ENCODE measurements at regions not wholly inside any gene's neighbourhood (a gene's known extent, or its start where the extent isn't known, plus 50 kb on each side); places are given as distances from the start of the nearest gene placed in this dataset.
"Not testable (repeated sequence)": the region's sequence is repeated elsewhere in the genome, so short reads cannot be mapped to it uniquely, and the experiment has no call there.

- DNase-seq (ENCODE audit: low spot score), result no peak
- intact Hi-C loops (cut with DNase I), result no loop called here
Observed at GRCh38 chr2:75432761-75433361, 127.9 kb downstream of the EVA1A start.

DNA sequence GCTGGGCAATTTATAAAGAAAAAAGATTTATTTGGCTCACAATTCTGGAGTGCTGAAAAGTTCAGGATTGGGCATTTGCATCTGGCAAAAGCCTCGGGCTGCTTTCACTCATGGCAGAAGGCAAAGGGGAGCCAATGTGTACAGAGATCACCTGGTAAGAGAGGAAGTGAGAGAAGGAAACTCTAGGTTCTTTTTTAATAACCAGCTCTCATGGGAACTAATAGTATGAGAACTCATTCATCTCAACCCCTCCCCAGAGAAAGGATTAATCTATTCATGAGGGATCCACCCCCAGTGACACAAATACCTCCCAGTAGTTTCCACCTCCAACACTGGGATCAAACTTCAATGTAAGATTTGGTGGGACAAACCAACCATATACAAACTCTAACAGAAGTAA, 129.0 kb downstream of the EVA1A start:
- intact Hi-C loops (cut with DNase I), result no loop called here

DNA sequence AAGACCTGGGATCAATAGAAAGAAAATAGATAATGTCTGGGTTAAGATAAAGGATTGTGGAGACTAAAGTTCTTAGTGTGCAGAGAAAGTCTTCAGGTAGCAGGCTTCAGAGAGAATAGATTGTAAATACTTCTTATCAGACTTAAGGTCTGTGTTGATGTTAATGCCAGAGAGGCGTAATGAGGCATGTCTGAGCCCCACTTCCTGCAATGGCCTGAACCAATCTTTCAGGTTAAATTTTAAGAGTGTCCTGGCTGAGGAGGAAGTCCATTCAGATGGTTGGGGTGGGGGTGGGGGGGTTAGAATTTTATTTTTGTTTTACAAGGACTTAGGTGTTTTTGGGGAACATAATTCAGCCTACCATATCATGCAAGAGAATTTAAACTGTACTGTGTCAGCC, 129.5 kb downstream of the EVA1A start:
- no peak for DNase-seq (ENCODE audit: low spot score)
- intact Hi-C loops (cut with DNase I), result no loop called here

More for the DNA sequence above, 129.0 kb downstream of the EVA1A start:
- DNase-seq (ENCODE audit: low spot score), result no peak

- DNase-seq (ENCODE audit: low spot score); intact Hi-C loops (cut with DNase I): not testable (repeated sequence)
Observed at GRCh38 chr2:75430449-75430848, 130.3 kb downstream of the EVA1A start.

GRCh38 chr2:75428646-75429443, 131.9 kb downstream of the EVA1A start:
- no peak for DNase-seq (ENCODE audit: low spot score)
- intact Hi-C loops (cut with DNase I), result no loop called here

- intact Hi-C loops (cut with DNase I), result no loop called here
- no peak for DNase-seq (ENCODE audit: low spot score)
Observed at GRCh38 chr2:75428060-75428459, 132.7 kb downstream of the EVA1A start.

GRCh38 chr2:75424936-75425619, 135.7 kb downstream of the EVA1A start:
- intact Hi-C loops (cut with DNase I), result no loop called here
- no peak for DNase-seq (ENCODE audit: low spot score)

DNA sequence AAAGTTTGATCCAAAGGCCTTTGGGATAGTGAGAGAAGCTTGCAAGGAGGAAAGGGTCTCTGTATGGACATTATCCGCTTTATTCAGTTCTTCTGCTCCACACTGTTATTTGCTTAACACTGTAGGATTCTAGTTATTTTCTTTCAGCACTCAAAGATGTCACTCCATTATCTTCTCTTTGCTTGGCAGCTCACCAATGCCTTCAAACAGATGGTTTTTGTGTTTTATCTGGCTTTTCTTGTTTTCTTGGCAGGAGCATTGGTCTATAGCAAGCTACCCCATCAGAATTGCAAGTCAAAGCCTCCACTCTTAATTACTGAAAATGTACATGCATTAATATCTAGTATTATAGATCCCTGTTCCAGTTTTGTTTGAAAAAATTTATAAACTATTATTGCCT, 138.8 kb downstream of the EVA1A start:
- DNase-seq (ENCODE audit: low spot score), result no peak
- intact Hi-C loops (cut with DNase I), result no loop called here

GRCh38 chr2:75416420-75417342, 144.1 kb downstream of the EVA1A start:
- no peak for DNase-seq (ENCODE audit: low spot score)
- intact Hi-C loops (cut with DNase I), result no loop called here

DNA sequence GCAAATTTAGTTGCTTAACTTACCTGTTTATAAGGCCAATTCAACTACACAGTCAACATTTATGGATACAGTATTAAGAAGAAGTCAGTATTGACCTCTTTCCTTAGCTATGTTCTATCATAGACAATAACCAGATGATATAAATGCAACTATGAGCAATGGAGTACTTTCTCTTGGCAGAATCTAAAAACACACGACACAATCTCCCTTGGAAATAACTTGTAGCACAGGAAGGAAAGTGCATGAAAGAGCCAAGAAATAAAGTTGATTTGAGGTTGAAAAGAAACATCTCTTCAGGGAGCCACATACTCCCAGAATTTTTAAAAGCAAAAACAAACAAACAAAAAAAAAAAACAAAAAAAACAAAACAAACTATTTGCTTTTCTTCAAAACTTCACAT, 145.0 kb downstream of the EVA1A start:
- DNase-seq (ENCODE audit: low spot score), result no peak
- intact Hi-C loops (cut with DNase I), result no loop called here

DNA sequence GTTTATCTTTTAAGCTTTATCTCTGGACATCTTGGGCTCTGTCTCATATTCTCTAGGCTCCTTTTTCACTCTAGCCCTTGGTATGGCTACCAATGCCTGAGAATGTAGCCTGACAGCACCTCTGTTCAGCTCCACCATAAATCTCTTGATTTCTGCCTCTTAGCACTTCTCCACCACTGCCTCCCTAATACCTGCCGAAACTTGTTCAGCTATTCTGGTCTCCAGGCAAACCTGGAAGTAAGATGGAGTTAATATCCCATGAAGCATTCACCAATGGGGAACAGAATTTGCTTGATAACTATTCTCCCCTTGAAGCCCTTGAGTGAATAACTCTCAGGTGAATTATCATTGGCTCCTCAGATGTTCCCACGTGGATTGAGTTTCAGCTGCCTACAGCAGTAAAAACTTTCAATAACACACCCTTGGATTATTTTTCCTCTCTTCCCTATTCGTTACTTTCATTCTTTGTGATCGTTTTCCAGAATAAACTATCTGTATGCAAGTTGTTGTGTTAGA, 145.6 kb downstream of the EVA1A start:
- DNase-seq (ENCODE audit: low spot score), result no peak
- intact Hi-C loops (cut with DNase I), result no loop called here

DNA sequence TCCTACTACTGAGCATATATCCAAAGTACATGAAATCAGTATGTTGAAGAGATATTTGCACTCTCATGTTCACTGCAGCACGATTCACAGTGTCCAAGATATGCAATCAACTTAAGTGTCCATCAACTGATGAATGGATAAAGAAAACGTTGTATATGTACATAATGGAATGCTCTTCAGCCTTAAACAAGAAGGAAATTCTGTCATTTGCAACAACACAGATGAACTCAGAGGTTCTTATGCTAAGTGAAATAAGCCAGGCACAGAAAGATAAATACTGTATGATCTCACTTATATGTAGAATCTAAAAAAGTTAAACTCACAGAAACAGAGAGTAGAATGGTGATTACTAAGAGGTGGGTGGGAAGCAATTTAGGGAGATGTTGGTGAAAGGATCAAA, 149.2 kb downstream of the EVA1A start:
- intact Hi-C loops (cut with DNase I), result no loop called here
- DNase-seq (ENCODE audit: low spot score), result no peak

DNA sequence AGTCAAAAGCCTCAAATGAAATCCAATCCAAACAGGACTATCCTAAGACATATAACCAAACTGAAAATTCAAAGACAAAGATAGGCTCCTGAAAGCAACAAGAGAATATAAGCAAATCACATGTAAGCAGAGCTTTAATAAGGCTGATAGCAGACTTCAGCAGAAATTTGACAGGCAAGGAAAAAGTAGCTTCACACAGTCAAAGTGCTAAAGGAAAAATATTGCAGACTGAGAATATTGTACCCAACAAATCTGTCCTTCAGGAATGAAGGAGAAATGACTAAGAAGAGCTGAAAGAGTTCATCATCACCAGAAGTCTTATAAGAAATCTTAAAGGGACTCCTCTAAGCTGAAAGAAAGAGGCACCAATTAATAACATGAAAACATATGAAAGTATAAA, 150.0 kb downstream of the EVA1A start:
- DNase-seq (ENCODE audit: low spot score), result no peak
- intact Hi-C loops (cut with DNase I), result no loop called here

DNA sequence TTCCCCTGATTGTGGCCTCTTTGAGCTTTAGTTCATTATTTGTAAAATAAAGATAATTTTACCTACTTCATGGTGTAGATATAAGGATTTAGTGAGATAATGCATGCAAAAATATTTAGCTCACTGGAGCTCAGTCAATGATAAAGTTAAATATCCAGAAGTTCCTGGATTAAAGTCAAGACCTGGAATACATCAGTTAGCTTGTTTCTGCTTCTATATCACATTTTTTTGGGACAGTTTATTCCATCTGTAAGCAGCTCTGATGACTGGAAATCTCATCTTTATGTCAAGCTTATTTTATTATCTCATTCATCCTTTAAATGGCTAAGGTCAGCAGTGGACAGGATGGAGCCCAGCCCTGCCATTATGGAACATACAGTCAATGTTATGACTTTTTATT, 152.0 kb downstream of the EVA1A start:
- intact Hi-C loops (cut with DNase I), result loop anchor here (10.0 kb wide), 1 partner anchor 484 kb away; no protein-coding TSS in a partner anchor

GRCh38 chr2:75407038-75407530, 153.7 kb downstream of the EVA1A start:
- intact Hi-C loops (cut with DNase I), result loop anchor here (10.0 kb wide), 1 partner anchor 482 kb away; no protein-coding TSS in a partner anchor
- no peak for DNase-seq (ENCODE audit: low spot score)

More for the DNA sequence above, 152.0 kb downstream of the EVA1A start:
- no peak for DNase-seq (ENCODE audit: low spot score)

DNA sequence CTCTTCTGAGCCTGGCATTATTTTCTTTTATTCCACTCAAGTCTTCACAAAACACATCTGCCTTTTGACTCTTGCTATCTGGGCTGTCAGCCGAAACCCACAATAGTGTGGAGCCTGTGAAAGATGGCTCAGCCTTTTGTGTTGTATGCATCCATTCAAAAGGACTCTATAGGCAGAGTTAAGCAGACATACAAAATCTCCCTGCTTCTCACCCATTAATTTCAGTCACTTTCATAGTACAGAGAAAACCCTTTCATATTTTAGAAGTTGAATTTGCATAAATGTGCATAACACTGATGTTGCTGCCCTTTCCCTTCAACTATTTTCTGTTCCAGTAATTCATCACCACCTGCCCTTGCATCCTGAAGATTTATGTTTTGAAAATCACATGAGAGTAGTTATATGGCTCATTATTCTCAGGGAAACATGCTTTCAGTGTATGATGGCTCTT, 154.6 kb downstream of the EVA1A start:
- intact Hi-C loops (cut with DNase I), result loop anchor here (10.0 kb wide), 1 partner anchor 481 kb away; no protein-coding TSS in a partner anchor
- DNase-seq (ENCODE audit: low spot score), result no peak

DNA sequence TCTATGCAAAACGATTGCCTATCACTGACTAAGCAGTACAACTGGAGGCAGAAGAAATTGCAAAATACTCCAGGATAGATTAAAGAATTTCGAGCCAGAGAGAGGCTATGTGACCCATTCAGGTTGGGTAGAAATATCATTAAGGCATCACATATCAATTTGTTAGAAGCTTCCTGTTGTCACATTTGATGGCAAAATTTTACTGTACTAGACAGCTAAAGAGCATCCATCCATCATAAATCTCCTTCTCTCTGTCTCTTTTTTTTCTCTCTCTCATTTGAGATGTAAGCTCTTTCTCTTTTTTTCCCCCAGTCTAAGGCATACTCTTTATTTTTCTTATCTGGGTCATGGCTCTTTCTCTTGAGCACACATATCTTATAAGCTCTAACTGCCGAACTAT, 155.7 kb downstream of the EVA1A start:
- intact Hi-C loops (cut with DNase I), result loop anchor here (10.0 kb wide), 1 partner anchor 480 kb away; no protein-coding TSS in a partner anchor
- DNase-seq (ENCODE audit: low spot score), result no peak

GRCh38 chr2:75403991-75404428, 156.7 kb downstream of the EVA1A start:
- intact Hi-C loops (cut with DNase I), result loop anchor here (10.0 kb wide), 1 partner anchor 479 kb away; no protein-coding TSS in a partner anchor
- no peak for DNase-seq (ENCODE audit: low spot score)

DNA sequence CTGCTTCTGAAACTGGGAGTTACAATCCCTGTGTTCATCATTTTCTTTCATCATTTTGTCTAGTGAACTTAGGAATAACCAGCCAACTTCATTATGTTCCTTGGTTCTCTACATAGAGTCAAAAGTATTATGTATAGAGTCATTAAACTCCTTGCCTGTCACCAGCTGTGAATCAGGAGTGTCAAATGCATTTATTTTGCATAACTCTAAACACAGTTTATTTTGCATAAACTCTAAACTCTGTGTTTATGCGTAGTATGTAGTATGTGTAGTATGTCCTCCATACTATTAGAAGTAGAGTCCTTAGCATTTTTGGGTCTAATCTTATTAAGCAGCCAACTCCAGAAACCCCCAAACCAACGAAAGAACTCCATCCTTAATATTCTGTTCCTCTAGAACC, 164.4 kb downstream of the EVA1A start:
- no peak for DNase-seq (ENCODE audit: low spot score)
- intact Hi-C loops (cut with DNase I), result no loop called here

Measured in posterior vena cava (tissue), 2 donors.